HG02938 (cell line): ENCODE measurements at regions not wholly inside any gene's neighbourhood (a gene's known extent, or its start where the extent isn't known, plus 50 kb on each side); places are given as distances from the start of the nearest gene placed in this dataset.

Source experiments
- ATAC-seq: cut with Tn5 transposase; IDR thresholded peaks from one replicate; pipeline ENCODE4 v1.9.1; 2021; ENCODE audit warnings: mild to moderate bottlenecking, moderate library complexity; ENCODE audit not compliant: unreplicated experiment

GRCh38 chr3:146928421-146929059 is 323.4 kb upstream of the PLSCR5 start:
- ATAC-seq = no peak

- no peak for ATAC-seq
Observed at GRCh38 chr3:146921693-146922092, 316.5 kb upstream of the PLSCR5 start.

- no peak for ATAC-seq
Observed at GRCh38 chr3:146914409-146914808, 309.3 kb upstream of the PLSCR5 start.

GRCh38 chr3:146912241-146913015 is 307.3 kb upstream of the PLSCR5 start:
- no peak for ATAC-seq

- ATAC-seq = no peak
Observed at GRCh38 chr3:146903927-146904326, 298.8 kb upstream of the PLSCR5 start.

GRCh38 chr3:146899171-146899570 is 294.0 kb upstream of the PLSCR5 start:
- no peak for ATAC-seq

GRCh38 chr3:146896711-146897110 is 291.6 kb upstream of the PLSCR5 start:
- ATAC-seq = no peak

- ATAC-seq = no peak
Observed at GRCh38 chr3:146895026-146895749, 290.0 kb upstream of the PLSCR5 start.

GRCh38 chr3:146894406-146894805 is 289.3 kb upstream of the PLSCR5 start:
- no peak for ATAC-seq

GRCh38 chr3:146892041-146892440 is 286.9 kb upstream of the PLSCR5 start:
- ATAC-seq = no peak

- ATAC-seq = no peak
Observed at GRCh38 chr3:146889626-146890025, 284.5 kb upstream of the PLSCR5 start.

GRCh38 chr3:146888176-146888575 is 283.0 kb upstream of the PLSCR5 start:
- ATAC-seq = no peak

GRCh38 chr3:146884721-146885120 is 279.6 kb upstream of the PLSCR5 start:
- ATAC-seq = no peak

GRCh38 chr3:146884296-146884695 is 279.1 kb upstream of the PLSCR5 start:
- no peak for ATAC-seq

GRCh38 chr3:146883288-146883687 is 278.1 kb upstream of the PLSCR5 start:
- ATAC-seq = no peak

- ATAC-seq = no peak
Observed at GRCh38 chr3:146881966-146882760, 277.0 kb upstream of the PLSCR5 start.

- no peak for ATAC-seq
Observed at GRCh38 chr3:146881356-146881755, 276.2 kb upstream of the PLSCR5 start.

- ATAC-seq = no peak
Observed at GRCh38 chr3:146873748-146874147, 268.6 kb upstream of the PLSCR5 start.

- ATAC-seq = no peak
Observed at GRCh38 chr3:146865175-146865755, 260.1 kb upstream of the PLSCR5 start.

- ATAC-seq = no peak
Observed at GRCh38 chr3:146861262-146861661, 256.1 kb upstream of the PLSCR5 start.

- ATAC-seq = no peak
Observed at GRCh38 chr3:146854523-146854922, 249.4 kb upstream of the PLSCR5 start.
